Body of pancreas (tissue), 4 donors: ENCODE measurements at regions not wholly inside any gene's neighbourhood (a gene's known extent, or its start where the extent isn't known, plus 50 kb on each side); places are given as distances from the start of the nearest gene placed in this dataset.
A peak's percentile ranks its signal among the peaks of the same experiment; 100 is the strongest.

Source experiments
- ATAC-seq: fragments of 150-250 bp; one replicate; pipeline ENCODE4 v1.9.1; 2016
- DNase-seq, 4 donors: peaks; one replicate each; pipeline ENCODE4 v3.0.0-alpha.2; 2019
- H3K27ac ChIP-seq, 4 donors: fragments of 200-600 bp; sonication (generic); 1 replicate in 3 of 4; 2 replicates in 1 of 4; pipeline versions ENCODE4 v1.5.1 to v1.6.1; 2016 to 2019; ENCODE audit warnings: mild to moderate bottlenecking in 1 of 4, mixed read lengths in 1 of 4, moderate library complexity in 1 of 4
- H3K27me3 ChIP-seq, 2 donors: fragments of 200-600 bp; sonication (generic); one replicate each; pipeline ENCODE4 v1.6.0; 2016; ENCODE audit warnings: mild to moderate bottlenecking in 1 of 2
- H3K36me3 ChIP-seq, 2 donors: fragments of 200-600 bp; sonication (generic); replicated peaks in 1 of 2; 2 replicates each; pipeline ENCODE4 v1.5.1; 2016; ENCODE audit warnings: low read depth in 2 of 2; ENCODE audit not compliant: insufficient read depth in 1 of 2
- H3K4me1 ChIP-seq: fragments of 200-600 bp; sonication (generic); one replicate; pipeline ENCODE4 v1.6.0; 2016
- H3K4me3 ChIP-seq, 2 donors: fragments of 200-600 bp; sonication (generic); 1 replicate in 1 of 2; 2 replicates in 1 of 2; pipeline ENCODE4 v1.5.1; 2016 to 2019
- H3K9me3 ChIP-seq, 3 donors: fragments of 200-600 bp; sonication (generic); 1 replicate in 2 of 3; 2 replicates in 1 of 3; pipeline ENCODE4 v1.5.1; 2016
- POLR2A ChIP-seq, 3 donors: fragments of 450-650 bp; IDR thresholded peaks; one replicate each; pipeline ENCODE4 v1.6.1; 2016; ENCODE audit warnings: antibody characterized with exemption in 3 of 3, mild to moderate bottlenecking in 2 of 3
- WGBS, 2 donors: methylation state at CpG; one replicate each; pipeline ENCODE4 v1.1.5; 2017; 5-methylcytosine and 5-hydroxymethylcytosine counted together
- intact Hi-C: fragments of 100-400 bp; cut with DNase I; formaldehyde crosslinking; loops from one replicate; pipeline ENCODE4 v1.15.1; 2023
- TF ChIP-seq, protein P1 (sequence below), 7 experiments: fragments of 450-650 bp in 4 of 7; fragments of 200-600 bp in 3 of 7; sonication (generic) in 3 of 7; IDR thresholded peaks; one replicate each; pipeline ENCODE4 v1.5.1; 2016 to 2019; ENCODE audit warnings: antibody characterized with exemption in 7 of 7

DNA sequence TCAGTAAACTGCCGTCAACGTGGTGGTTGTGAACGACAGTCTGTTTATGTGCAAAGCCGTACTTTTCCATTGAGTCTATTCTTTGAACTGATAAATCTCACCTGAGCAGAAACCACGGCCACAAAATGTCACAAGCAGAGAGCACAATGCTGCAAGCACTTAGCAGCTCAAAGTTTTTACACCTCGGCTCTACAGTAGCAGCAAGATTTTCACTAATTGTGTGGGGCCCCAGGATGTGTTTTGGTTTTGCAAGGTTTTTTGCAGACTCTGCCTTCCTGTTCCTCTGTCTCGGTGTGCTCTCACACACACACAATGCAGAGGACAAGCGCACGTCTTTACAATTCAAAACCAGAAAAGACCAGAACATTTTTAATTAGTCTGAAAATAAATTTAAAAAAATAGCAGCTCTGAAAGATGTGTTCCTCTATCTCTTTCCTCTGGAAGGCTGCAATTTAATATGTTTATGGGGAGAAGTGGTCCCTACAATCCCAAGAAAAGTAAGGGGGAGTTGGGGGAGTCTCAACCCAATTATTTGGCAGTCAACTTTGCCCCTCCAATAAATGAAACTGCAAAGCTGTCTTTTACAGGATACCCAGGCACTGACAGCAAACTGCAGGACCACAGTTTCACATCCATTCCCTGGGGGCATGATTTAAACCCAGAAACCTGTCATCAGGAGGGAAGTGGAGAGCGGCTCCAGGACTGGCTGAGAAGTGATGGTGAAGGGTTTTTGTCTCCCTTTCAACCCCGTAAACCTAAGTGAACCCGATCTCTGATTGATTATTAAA lies 73.8 kb upstream of the SFMBT2 start:
- H3K4me1 ChIP-seq, result no peaks in the 10 kb centered on the region
- WGBS, 2 donors, result 31 to 40% methylated on average over 12 of the region's 12 CpGs
- intact Hi-C loops, result no loop called here
- no peaks in the 10 kb centered on the region for H3K9me3 ChIP-seq
- H3K27ac ChIP-seq, result peak overlapping the region in 1 of 4 donors; percentile 5
- DNase-seq (peak in 1 of 4 donors; percentile 33), ATAC-seq (no peak)
- H3K36me3 ChIP-seq, result no peaks in the 10 kb centered on the region
- H3K27me3 ChIP-seq, result no peaks in the 10 kb centered on the region
- H3K4me3 ChIP-seq, result no peak overlapping the region
- no peak for TF ChIP-seq POLR2A (IDR thresholded peaks at IDR 0.05)
- TF ChIP-seq, protein P1, sequence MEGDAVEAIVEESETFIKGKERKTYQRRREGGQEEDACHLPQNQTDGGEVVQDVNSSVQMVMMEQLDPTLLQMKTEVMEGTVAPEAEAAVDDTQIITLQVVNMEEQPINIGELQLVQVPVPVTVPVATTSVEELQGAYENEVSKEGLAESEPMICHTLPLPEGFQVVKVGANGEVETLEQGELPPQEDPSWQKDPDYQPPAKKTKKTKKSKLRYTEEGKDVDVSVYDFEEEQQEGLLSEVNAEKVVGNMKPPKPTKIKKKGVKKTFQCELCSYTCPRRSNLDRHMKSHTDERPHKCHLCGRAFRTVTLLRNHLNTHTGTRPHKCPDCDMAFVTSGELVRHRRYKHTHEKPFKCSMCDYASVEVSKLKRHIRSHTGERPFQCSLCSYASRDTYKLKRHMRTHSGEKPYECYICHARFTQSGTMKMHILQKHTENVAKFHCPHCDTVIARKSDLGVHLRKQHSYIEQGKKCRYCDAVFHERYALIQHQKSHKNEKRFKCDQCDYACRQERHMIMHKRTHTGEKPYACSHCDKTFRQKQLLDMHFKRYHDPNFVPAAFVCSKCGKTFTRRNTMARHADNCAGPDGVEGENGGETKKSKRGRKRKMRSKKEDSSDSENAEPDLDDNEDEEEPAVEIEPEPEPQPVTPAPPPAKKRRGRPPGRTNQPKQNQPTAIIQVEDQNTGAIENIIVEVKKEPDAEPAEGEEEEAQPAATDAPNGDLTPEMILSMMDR (IDR thresholded peaks at IDR 0.05), result no peak

DNA sequence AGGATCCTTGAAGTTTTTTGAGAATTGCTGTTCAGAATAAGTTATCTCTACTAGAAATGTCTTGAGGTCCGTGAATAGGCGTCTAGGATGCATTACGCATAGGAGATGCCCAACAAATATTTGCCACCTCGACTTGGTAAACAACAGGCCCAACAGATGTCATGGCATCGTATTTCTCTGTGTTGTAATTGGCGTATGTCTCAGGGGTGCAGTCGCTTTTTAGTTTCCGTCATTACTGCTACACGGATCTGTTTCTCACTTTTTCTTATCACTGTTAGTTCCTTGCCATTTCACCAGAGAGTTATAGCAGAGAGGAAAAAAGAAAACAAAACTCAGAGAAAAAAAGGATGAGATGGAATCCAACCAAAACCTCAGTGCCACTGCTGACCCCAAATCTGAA lies 73.0 kb upstream of the SFMBT2 start:
- no peak for DNase-seq
- WGBS, 2 donors, result 64 to 66% methylated on average over 9 of the region's 9 CpGs

DNA sequence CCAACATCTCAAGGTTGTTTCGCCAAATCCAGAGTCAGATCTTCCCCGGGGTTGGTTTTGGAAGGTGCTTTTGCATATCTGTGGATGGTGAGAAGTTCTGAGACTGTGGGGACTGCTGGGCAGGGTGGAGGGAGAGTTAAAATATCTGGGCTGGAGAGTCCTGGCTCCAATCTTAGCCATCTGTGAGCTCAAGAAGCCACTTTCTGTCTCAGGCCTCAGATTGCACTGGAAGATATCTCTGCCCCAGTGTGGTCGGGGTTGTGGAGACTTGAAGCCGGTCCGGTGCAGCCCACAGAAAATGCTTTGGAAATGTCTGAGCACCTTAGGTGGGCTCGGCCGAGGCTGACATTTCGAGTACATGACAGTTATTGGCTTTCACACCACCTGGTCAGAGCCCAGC lies 72.2 kb upstream of the SFMBT2 start:
- intact Hi-C loops, result no loop called here
- no peaks in the 10 kb centered on the region for H3K9me3 ChIP-seq
- H3K27ac ChIP-seq, result no peak overlapping the region
- WGBS, 2 donors, result 75% methylated on average over 8 of the region's 8 CpGs
- DNase-seq (no peak), ATAC-seq (no peak)
- H3K27me3 ChIP-seq, result no peaks in the 10 kb centered on the region
- no peaks in the 10 kb centered on the region for H3K36me3 ChIP-seq
- H3K4me3 ChIP-seq, result no peak overlapping the region
- H3K4me1 ChIP-seq, result no peaks in the 10 kb centered on the region
- no peak for TF ChIP-seq POLR2A (IDR thresholded peaks at IDR 0.05)
- TF ChIP-seq, protein P1 (IDR thresholded peaks at IDR 0.05), result no peak

More for the DNA sequence above, 73.0 kb upstream of the SFMBT2 start:
- ATAC-seq, result no peak
- Histone ChIP-seq H3K27me3 (no peaks in the 10 kb centered on the region), H3K4me3 (no peak overlapping the region), H3K27ac (no peak overlapping the region), H3K4me1 (no peaks in the 10 kb centered on the region), H3K9me3 (no peaks in the 10 kb centered on the region), H3K36me3 (no peaks in the 10 kb centered on the region)
- TF ChIP-seq POLR2A (IDR thresholded peaks at IDR 0.05), result no peak
- TF ChIP-seq, protein P1 (IDR thresholded peaks at IDR 0.05), result no peak
- intact Hi-C loops, result no loop called here

DNA sequence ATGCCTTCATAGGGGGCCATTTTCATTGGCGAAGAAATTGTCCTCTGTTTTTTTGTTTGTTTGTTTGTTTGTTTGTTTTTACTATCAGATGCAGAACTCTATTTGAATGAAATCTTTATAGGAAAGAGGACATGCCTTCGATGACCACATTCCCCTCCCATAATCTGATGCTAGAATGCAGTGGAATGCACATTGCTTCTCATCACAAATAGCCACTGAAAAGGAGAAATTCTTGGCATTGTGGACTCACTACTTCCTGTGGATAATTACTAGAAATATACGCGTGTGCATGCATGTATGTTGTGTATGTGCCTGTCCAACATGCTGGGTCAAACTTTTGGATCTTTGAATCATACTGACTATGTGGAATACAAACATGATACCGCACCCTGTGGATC lies 70.5 kb upstream of the SFMBT2 start:
- Histone ChIP-seq H3K27me3 (no peaks in the 10 kb centered on the region), H3K36me3 (no peaks in the 10 kb centered on the region), H3K27ac (peak overlapping the region in 2 of 4 donors; percentile 4 to 17), H3K4me3 (no peak overlapping the region), H3K9me3 (no peaks in the 10 kb centered on the region), H3K4me1 (no peaks in the 10 kb centered on the region)
- DNase-seq (no peak), ATAC-seq (no peak)
- intact Hi-C loops, result no loop called here
- 52 to 63% methylated on average over 5 of the region's 5 CpGs for WGBS, 2 donors
- TF ChIP-seq POLR2A (IDR thresholded peaks at IDR 0.05), result no peak
- TF ChIP-seq, protein P1 (IDR thresholded peaks at IDR 0.05), result no peak
